IMR-90 (cell line): ENCODE measurements at regions not wholly inside any gene's neighbourhood (a gene's known extent, or its start where the extent isn't known, plus 50 kb on each side); places are given as distances from the start of the nearest gene placed in this dataset.

Experiments
- ATAC-seq: fragments of 200-7000 bp; cut with Tn5 transposase; 2 replicates; pipeline ENCODE4 v1.9.1; 2020; ENCODE audit warnings: low read depth, mild to moderate bottlenecking, moderate library complexity
- BruUV-seq: library from RNA; stranded (reverse); fragments of 400-500 nt; replicated peaks from 2 replicates; lab custom pipeline; 2021; lab: Mats Ljungman, UMichigan
- CTCF ChIA-PET: fragments of 300-600 bp; formaldehyde crosslinking; extraction: SDS; loops from one replicate; lab custom pipeline; 2021; ENCODE audit warnings: antibody characterized with exemption; lab: Yijun Ruan, JAX
- POLR2A ChIA-PET: fragments of 300-600 bp; sonication (Branson Sonifier 250); formaldehyde crosslinking; loops from one replicate; lab custom pipeline; 2022; ENCODE audit warnings: antibody characterized with exemption; ENCODE audit not compliant: unreplicated experiment; lab: Charles Lee
- DNase-seq: peaks from one replicate; pipeline ENCODE4 v3.0.0; 2013
- H2AFZ ChIP-seq: replicated peaks from 2 replicates; pipeline ENCODE3; 2013; ENCODE audit warnings: low read length, mild to moderate bottlenecking; ENCODE audit not compliant: poor library complexity
- H2AK5ac ChIP-seq: 2 replicates; pipeline ENCODE4 v1.6.1; 2013; ENCODE audit warnings: low read depth, low read length, inconsistent platforms
- H2AK9ac ChIP-seq: replicated peaks from 2 replicates; pipeline ENCODE3; 2013; ENCODE audit warnings: mild to moderate bottlenecking, low read depth, low read length, moderate library complexity; ENCODE audit not compliant: poor library complexity
- H2BK120ac ChIP-seq: 2 replicates; pipeline ENCODE4 v1.6.1; 2013; ENCODE audit warnings: low read depth, low read length, inconsistent platforms
- H2BK15ac ChIP-seq: 3 replicates; pipeline ENCODE4 v1.6.1; 2013; ENCODE audit warnings: low read depth, low read length, inconsistent platforms
- H2BK20ac ChIP-seq: 2 replicates; pipeline ENCODE4 v1.6.1; 2013; ENCODE audit warnings: low read depth, mild to moderate bottlenecking, inconsistent platforms, low read length, moderate library complexity
- H2BK5ac ChIP-seq: 2 replicates; pipeline ENCODE4 v1.6.1; 2013; ENCODE audit warnings: mild to moderate bottlenecking, low read depth, low read length, inconsistent platforms; ENCODE audit not compliant: poor library complexity, severe bottlenecking
- H3K14ac ChIP-seq: replicated peaks from 2 replicates; pipeline ENCODE4 v1.6.1; 2013; ENCODE audit warnings: low read depth, low read length, inconsistent platforms
- H3K18ac ChIP-seq: 2 replicates; pipeline ENCODE4 v1.6.1; 2013; ENCODE audit warnings: low read depth, low read length, control low read depth
- H3K23ac ChIP-seq: 2 replicates; pipeline ENCODE4 v1.6.1; 2013; ENCODE audit warnings: low read depth, low read length, inconsistent platforms
- H3K27ac ChIP-seq: 2 replicates; pipeline ENCODE4 v1.5.1; 2013; ENCODE audit warnings: mild to moderate bottlenecking, control low read depth, low read length; ENCODE audit not compliant: insufficient read depth
- H3K27me3 ChIP-seq: 2 replicates; pipeline ENCODE4 v1.6.1; 2013; ENCODE audit warnings: low read length; ENCODE audit not compliant: control insufficient read depth, insufficient read depth
- H3K36me3 ChIP-seq: 2 replicates; pipeline ENCODE4 v1.6.1; 2013; ENCODE audit warnings: low read length, mixed read lengths; ENCODE audit not compliant: control insufficient read depth, insufficient read depth
- H3K4ac ChIP-seq: 2 replicates; pipeline ENCODE4 v1.6.1; 2013; ENCODE audit warnings: low read depth, low read length, inconsistent platforms
- H3K4me1 ChIP-seq: 2 replicates; pipeline ENCODE4 v1.6.1; 2013; ENCODE audit warnings: low read length, mixed read lengths; ENCODE audit not compliant: control insufficient read depth, insufficient read depth
- H3K4me2 ChIP-seq: 2 replicates; pipeline ENCODE4 v1.6.1; 2013; ENCODE audit warnings: low read depth, mild to moderate bottlenecking, control low read depth, low read length, moderate library complexity
- H3K4me3 ChIP-seq: 2 replicates; pipeline ENCODE4 v1.5.1; 2013; ENCODE audit warnings: low read depth, mild to moderate bottlenecking, control low read depth, low read length, moderate library complexity; ENCODE audit not compliant: insufficient read depth
- H3K56ac ChIP-seq: 2 replicates; pipeline ENCODE4 v1.6.1; 2013; ENCODE audit warnings: low read length, inconsistent platforms; ENCODE audit not compliant: insufficient read depth; ENCODE audit errors: extremely low read depth
- H3K79me1 ChIP-seq, 2 experiments: 2 replicates each; pipeline ENCODE4 v1.6.1; 2013; ENCODE audit warnings: low read length in 2 of 2, inconsistent platforms in 1 of 2, low read depth in 1 of 2
- H3K9ac ChIP-seq: 2 replicates; pipeline ENCODE4 v1.6.1; 2013; ENCODE audit warnings: low read depth, low read length, control low read depth
- H3K9me1 ChIP-seq: 2 replicates; pipeline ENCODE4 v1.6.1; 2013; ENCODE audit warnings: low read length, inconsistent platforms; ENCODE audit not compliant: insufficient read depth
- H3K9me3 ChIP-seq: 2 replicates; pipeline ENCODE4 v1.6.1; 2013; ENCODE audit warnings: low read length; ENCODE audit not compliant: control insufficient read depth, insufficient read depth
- H4K20me1 ChIP-seq: 2 replicates; pipeline ENCODE4 v1.6.1; 2013; ENCODE audit warnings: low read length, inconsistent platforms; ENCODE audit not compliant: insufficient read depth
- H4K5ac ChIP-seq: 2 replicates; pipeline ENCODE4 v1.6.1; 2013; ENCODE audit warnings: mild to moderate bottlenecking, low read depth, low read length, control low read depth
- H4K8ac ChIP-seq, 2 experiments: 2 replicates each; pipeline ENCODE4 v1.6.1; 2013; ENCODE audit warnings: low read depth in 2 of 2, low read length in 2 of 2, control low read depth in 1 of 2, inconsistent platforms in 1 of 2
- H4K91ac ChIP-seq: 2 replicates; pipeline ENCODE4 v1.6.1; 2013; ENCODE audit warnings: low read depth, low read length, inconsistent platforms; ENCODE audit not compliant: insufficient read depth
- ELK1 ChIP-seq: fragments of 150-350 bp; IDR thresholded peaks from 2 replicates; pipeline ENCODE4 v1.6.1; 2016; ENCODE audit warnings: low read depth, mild to moderate bottlenecking, low read length, moderate library complexity, borderline replicate concordance
- FOS ChIP-seq: fragments of 150-350 bp; IDR thresholded peaks from 2 replicates; pipeline ENCODE4 v1.6.1; 2016; ENCODE audit warnings: low read depth, low read length
- MAFK ChIP-seq: IDR thresholded peaks from 2 replicates; pipeline ENCODE4 v1.6.1; 2012; ENCODE audit warnings: low read depth, low read length, improper control_type of control experiment
- MAZ ChIP-seq: IDR thresholded peaks from 2 replicates; pipeline ENCODE4 v1.6.1; 2012; ENCODE audit warnings: low read depth, mild to moderate bottlenecking, low read length, improper control_type of control experiment, moderate library complexity, borderline replicate concordance
- MXI1 ChIP-seq: IDR thresholded peaks from 2 replicates; pipeline ENCODE4 v1.6.1; 2012; ENCODE audit warnings: low read depth, mild to moderate bottlenecking, low read length, moderate library complexity, borderline replicate concordance
- NFE2L2 ChIP-seq: fragments of 150-350 bp; IDR thresholded peaks from 2 replicates; pipeline ENCODE4 v1.6.1; 2016; ENCODE audit warnings: low read depth, mild to moderate bottlenecking, low read length
- POLR2A ChIP-seq: IDR thresholded peaks from 2 replicates; pipeline ENCODE4 v1.6.1; 2012; ENCODE audit warnings: mild to moderate bottlenecking, low read depth, low read length
- USF2 ChIP-seq: fragments of 150-350 bp; IDR thresholded peaks from 2 replicates; pipeline ENCODE4 v1.6.1; 2017; ENCODE audit warnings: mild to moderate bottlenecking, antibody characterized with exemption, low read length, low read depth
- WGBS, 2 experiments: methylation state at CpG; one replicate each; pipeline versions ENCODE4 v1.1.5 to v1.1.7; 2013; ENCODE audit warnings: missing lambda C conversion rate in 2 of 2; ENCODE audit not compliant: insufficient read length in 1 of 2; ENCODE audit errors: extremely low coverage in 2 of 2; 5-methylcytosine and 5-hydroxymethylcytosine counted together
- dilution Hi-C: fragments of 300-500 bp; cut with HindIII; formaldehyde crosslinking; loops from one replicate; pipeline ENCODE4 v1.14.3; 2018; ENCODE audit warnings: low sequenced_read_pairs; ENCODE audit not compliant: unreplicated experiment
- in situ Hi-C: fragments of 300-500 bp; cut with MboI; formaldehyde crosslinking; loops from 3 replicates; pipeline ENCODE4 v1.14.3; 2019; ENCODE audit warnings: low sequenced_read_pairs, inconsistent platforms, mixed read lengths
- intact Hi-C: fragments of 100-400 bp; cut with micrococcal nuclease; formaldehyde crosslinking; loops from 2 replicates; pipeline ENCODE4 v1.10.0; 2022

GRCh38 chr3:23664459-23664858, 141.3 kb upstream of the UBE2E1 start:
- DNase-seq (peak; percentile 56), ATAC-seq (no peak)
- Histone ChIP-seq H4K20me1 (no peaks in the 10 kb centered on the region), H3K9me1 (peaks cover 7% of the 10 kb centered on the region), H3K14ac (no peak overlapping the region), H3K4me1 (peaks cover 11% of the 10 kb centered on the region), H3K9ac (no peak overlapping the region), H3K56ac (no peak overlapping the region), H3K23ac (no peak overlapping the region), H3K36me3 (no peaks in the 10 kb centered on the region), H2AK5ac (no peak overlapping the region), H4K8ac (no peak overlapping the region), H2AFZ (no peak overlapping the region), H3K18ac (no peak overlapping the region), H4K5ac (no peak overlapping the region), H3K4ac (no peak overlapping the region), H3K79me1 (no peaks in the 10 kb centered on the region), H2BK120ac (no peak overlapping the region), H2BK20ac (no peak overlapping the region), H2AK9ac (no peak overlapping the region), H3K9me3 (no peaks in the 10 kb centered on the region), H3K4me2 (no peak overlapping the region), H3K4me3 (no peak overlapping the region), H3K27me3 (no peaks in the 10 kb centered on the region), H4K91ac (no peak overlapping the region), H2BK15ac (no peak overlapping the region), H2BK5ac (no peak overlapping the region), H3K27ac (no peak overlapping the region)
- WGBS, 2 experiments: no CpG with 5 or more reads among the region's 1 CpG
- no peak for TF ChIP-seq MXI1
- TF ChIP-seq NFE2L2: no peak
- no peak for TF ChIP-seq USF2
- no peak for TF ChIP-seq MAFK
- TF ChIP-seq POLR2A: no peak
- TF ChIP-seq ELK1: no peak
- no peak for TF ChIP-seq FOS
- TF ChIP-seq MAZ: no peak
- in situ Hi-C loops: no loop called here
- intact Hi-C loops: no loop called here
- no TSS peak for BruUV-seq
- dilution Hi-C loops: no loop called here
- CTCF ChIA-PET: no interaction called here
- POLR2A ChIA-PET: no interaction called here
